Stimulated activated CD8-positive, alpha-beta memory T cell treated with anti-CD3 and anti-CD28 coated beads, Interleukin-4, amount 100 ng/mL, for 1 hour (primary cell): ENCODE measurements at regions not wholly inside any gene's neighbourhood (a gene's known extent, or its start where the extent isn't known, plus 50 kb on each side); places are given as distances from the start of the nearest gene placed in this dataset.

Experiments
- DNase-seq, 2 donors: peaks; one replicate each; pipeline ENCODE4 v3.0.0-alpha.2; 2020; ENCODE audit warnings: low read depth in 2 of 2, low spot score in 1 of 2

DNA sequence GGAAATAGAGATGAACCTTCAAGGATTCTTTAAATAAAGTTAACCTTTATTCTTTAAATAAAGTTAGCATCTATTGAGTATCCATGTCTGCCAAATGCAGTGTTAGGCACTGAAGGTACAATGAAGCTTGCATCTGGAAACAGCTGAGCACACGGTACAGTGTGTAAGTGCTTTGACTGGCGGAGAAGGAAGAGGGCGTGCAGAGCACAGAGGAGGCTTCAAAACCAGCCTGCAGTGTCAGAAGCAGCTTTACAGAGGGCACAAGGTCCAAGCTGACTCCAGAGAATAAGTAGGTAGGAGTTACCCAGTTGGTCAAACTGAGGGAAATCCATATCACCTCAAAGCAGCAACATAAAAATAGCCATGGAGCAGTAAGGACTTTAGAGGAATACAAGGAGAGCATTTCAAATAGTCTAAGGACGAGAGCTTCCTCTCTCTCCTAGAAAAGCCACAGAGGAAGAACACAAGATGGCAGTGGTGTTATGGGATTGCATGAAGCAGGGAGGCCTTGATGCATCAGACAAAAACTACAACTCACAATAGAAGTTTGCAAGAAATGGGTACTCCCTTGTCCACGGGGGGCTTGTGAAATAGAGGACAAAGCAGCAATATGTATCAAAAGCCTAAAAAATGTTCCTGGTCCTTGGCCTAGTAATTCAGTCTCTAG, 60.3 kb upstream of the PPP2R3A start:
- DNase-seq = no peak

DNA sequence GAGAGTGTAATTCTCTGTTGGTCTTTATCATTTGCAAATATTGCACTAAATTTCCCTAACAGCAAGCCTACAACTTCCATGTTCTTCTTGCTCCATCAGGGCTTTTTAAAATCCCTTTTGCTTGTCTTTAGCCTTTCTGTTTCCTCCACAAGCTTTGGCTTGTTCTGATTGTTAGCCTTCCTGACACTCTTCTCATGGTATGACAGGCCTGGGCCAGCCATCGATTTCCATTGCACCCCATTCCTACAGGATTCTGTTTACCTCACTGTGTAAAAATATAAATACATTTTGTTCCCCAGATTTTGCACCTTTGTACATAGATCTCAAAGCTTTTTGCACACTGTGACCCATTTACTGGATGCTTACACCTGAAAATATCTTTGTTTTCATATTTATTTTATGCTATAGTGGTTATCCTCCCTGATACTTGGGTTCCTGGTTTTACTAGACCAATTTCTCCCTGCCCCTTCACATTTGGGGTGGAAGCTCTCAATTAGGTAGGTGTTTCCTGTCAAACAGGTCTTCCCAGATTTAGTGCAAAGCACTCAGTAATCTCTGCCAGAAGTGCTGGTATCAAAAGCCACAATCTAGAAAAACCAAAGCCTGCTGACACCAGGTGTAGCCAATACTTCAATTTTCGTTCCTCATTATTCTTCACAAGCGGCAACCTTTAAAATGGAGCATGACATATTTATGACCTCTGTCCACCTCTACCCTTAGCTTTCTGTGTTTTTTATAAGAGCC, 57.9 kb upstream of the PPP2R3A start:
- no peak for DNase-seq

DNA sequence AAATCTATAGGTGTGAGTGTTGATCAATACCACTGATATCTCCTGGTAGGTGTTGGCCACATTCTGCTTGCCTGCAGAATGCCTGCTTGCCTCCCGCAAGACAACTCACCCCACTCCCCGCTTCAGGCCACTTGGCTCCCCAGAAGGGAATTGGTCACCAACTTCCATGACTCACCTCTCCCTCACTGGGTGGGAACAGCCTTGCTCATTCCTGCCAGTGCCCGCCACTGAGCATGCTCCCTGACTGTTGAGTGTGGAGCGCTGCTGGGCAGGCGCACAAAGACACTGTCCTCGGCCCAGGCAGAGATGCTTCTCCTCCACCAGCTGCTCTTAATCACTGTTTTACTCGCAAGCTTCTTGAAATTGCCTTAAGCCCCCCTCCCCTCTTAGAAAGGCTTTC, 57.3 kb upstream of the PPP2R3A start:
- no peak for DNase-seq

DNA sequence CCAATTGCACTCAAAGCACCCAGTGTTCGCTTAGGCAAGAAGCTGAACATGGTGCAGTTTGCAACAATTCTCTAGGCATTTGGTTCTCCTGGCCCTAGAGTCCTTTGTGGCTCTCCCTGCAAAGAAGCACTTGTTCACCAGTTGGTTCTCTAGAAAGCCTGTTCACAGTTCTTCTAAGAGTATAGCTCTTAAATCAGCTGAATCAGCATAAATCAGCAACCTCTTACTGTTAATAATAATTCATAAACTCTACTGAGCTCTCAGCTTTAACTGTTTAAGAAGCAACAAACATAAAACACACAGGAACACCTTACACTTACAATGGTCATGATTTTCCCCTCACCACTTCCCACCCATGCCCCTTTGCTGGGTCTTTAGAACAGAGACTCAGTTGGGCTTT, 56.8 kb upstream of the PPP2R3A start:
- no peak for DNase-seq

DNA sequence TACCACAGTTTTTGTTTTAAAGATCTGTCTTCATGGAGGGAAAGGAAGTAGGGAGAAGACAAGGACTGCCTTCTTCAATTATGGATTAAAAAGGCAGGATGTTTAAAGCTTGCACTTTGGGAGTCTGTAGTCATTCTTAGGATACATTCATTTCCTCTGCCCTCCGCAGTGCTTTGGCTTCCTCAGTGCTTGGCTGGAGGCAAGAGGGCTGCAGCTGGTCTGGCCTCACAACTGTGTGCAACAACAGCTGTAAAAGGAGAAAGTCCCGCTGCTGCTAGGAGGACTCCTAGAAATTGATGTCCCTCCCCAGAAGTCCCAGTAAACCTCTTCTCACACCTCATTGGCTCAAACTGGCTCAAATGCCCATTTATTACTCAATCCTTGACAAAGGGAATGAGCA, 54.4 kb upstream of the PPP2R3A start:
- no peak for DNase-seq

DNA sequence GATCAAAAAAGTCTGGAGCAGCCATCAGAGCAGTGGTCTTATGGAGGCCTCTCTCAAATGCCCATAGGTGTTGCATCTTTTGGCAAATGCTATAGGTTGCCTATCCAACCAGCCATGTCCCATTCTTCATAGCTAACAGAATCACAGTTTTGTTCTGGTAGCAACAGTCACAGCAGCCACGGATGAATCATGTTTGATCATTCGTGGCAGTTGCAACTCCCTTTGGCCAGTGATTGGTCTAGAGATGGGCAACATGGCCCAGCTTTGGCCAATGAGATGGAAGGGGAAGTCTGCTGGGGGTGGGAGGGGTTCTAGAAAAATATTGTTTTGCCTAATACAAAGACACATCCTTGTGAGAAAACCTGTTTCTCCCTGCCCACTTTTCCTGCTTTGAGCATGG, 50.3 kb upstream of the PPP2R3A start:
- no peak for DNase-seq
